HuH-7 (cell line): ENCODE measurements at regions not wholly inside any gene's neighbourhood (a gene's known extent, or its start where the extent isn't known, plus 50 kb on each side); places are given as distances from the start of the nearest gene placed in this dataset.
"Not testable (repeated sequence)": the region's sequence is repeated elsewhere in the genome, so short reads cannot be mapped to it uniquely, and the experiment has no call there.

Experiments used
- DNase-seq: peaks from one replicate; pipeline ENCODE4 v3.0.0; 2011; ENCODE audit warnings: low spot score

- DNase-seq, result no peak
Measured at GRCh38 chr11:115627666-115628460, 123.6 kb upstream of the CADM1 start.

- no peak for DNase-seq
Measured at GRCh38 chr11:115627071-115627470, 122.9 kb upstream of the CADM1 start.

DNA sequence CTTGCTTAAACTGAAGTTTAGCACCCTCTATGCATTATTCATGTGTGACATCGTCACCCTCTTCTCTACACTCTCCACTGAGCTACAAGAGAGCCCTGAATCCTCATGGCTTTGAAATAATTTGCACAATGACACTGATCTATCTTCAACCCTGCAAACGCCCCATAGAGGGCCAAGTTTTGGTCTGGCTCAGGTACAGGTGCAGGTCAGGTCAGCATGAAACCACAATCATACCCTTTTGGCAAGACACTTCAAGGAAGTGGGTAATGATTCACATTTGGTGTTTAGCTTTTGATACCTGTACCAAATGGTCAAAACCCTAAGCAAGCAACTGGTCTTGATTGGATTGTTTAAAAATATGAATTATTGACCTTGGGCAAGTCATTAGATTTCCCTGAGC, 122.2 kb upstream of the CADM1 start:
- DNase-seq, result no peak

GRCh38 chr11:115625502-115625901, 121.3 kb upstream of the CADM1 start:
- DNase-seq, result no peak

DNA sequence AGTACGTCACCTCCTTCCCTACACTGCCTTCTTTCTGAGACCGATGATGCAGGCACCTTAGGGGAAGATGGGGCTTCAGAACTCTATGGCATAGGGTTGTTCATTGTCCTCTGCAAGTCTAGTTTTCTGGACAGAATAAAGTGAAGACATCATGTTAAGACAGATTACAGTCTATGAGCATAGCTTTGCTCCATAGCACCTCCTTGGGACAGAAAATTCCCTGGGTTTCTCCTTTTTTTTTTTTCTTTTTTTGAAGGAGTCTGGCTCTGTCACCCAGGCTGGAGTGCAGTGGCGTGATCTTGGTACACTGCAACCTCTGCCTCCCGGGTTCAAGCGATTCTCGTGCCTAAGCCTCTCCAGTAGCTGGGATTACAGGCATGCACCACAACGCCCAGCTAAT, 119.8 kb upstream of the CADM1 start:
- no peak for DNase-seq

GRCh38 chr11:115623021-115623451, 118.8 kb upstream of the CADM1 start:
- DNase-seq, result no peak

DNA sequence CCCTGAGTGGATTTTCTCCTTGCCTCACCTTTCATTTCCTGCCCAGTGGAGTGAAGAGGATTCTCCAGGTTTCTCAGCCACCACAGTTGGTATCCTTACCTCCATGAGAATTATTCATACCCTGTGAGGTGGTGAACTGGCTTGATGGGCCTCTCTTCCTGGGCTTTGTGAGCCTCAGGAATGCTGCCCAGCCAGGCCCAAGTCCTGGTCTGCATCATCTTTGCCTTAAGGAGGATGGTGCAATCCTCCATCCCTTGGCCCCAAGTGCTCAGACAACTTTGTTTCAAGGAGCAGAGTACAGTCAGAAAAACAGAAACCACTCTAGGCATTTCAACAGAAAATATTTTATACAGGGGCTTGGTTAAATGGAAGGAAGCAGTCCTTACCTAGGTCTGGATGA, 114.2 kb upstream of the CADM1 start:
- no peak for DNase-seq

GRCh38 chr11:115617767-115618166, 113.6 kb upstream of the CADM1 start:
- DNase-seq, result no peak

- DNase-seq, result no peak
Measured at GRCh38 chr11:115616971-115617370, 112.8 kb upstream of the CADM1 start.

GRCh38 chr11:115613986-115614632, 109.9 kb upstream of the CADM1 start:
- DNase-seq, result no peak

- DNase-seq, result no peak
Measured at GRCh38 chr11:115613004-115613403, 108.8 kb upstream of the CADM1 start.

DNA sequence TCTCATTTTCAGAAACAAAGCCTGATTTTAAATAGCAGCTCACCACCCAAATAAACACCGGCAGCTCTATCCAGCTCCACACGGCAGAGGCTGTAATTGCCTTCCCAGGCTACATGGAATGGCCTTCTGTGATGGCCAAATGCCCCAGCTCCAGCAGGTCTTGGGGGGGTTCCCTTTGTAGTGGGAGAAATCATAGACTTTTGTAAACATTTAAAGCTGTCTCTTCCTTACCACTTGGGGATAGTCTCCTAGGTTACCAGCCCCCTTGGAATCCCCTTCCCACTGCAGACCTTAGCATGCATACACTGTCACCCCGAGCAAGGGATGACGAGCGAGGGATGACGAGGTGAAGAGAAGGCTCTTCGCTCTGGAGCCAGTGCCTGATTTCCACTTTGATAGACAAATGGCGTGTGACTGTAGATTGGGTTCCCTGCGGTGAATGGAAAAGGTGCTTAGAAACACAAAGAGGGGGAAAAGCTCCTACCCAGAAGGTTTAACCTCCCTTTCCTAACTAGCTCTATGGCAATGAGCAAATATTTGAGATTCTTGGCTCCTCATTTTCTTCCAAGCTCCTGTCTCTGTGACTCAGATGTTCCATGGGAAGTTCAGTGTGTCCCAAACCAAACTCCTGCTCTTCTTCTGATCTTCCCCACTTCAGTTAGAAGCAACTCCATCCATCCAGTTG, 108.0 kb upstream of the CADM1 start:
- no peak for DNase-seq

DNA sequence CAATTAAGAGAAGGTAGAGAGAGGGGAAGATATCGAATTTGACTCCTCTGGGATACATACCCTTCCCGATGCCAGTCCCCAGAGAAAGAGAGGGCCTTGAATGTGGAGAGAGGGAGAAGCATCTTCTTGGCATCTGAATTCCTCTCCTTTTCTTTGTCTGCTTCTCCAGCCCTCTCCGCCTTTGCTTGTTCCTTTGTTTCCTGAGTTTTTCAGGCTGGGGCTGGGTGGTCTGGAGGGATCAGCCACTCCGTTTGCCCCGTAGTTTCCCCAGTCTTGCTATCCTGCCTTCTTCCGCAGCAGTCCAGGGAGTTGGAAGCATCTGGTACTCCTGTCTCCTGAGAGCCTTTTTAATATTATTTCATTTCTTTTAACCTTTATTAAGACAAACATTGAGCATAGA, 107.1 kb upstream of the CADM1 start:
- no peak for DNase-seq

DNA sequence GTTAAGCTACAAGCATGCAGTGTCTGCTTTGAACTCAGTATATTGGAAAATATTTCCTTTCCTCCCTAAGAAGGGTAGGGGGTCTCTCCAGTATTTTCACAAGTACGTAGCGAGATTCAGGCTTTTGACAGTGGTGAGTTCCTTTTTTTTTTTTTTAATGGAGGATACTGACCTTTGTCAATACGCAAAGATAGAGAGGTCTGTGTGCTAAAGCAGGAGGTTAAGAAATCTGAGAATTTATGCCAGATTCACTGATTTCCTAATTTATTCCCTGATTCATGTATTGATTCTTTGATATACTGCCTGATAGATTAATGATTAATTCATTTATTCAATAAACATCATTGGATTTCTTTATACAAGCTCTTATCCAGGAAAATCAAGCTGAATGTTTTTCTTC, 106.7 kb upstream of the CADM1 start:
- DNase-seq, result no peak

GRCh38 chr11:115610234-115610633, 106.0 kb upstream of the CADM1 start:
- not testable (repeated sequence) for DNase-seq

DNA sequence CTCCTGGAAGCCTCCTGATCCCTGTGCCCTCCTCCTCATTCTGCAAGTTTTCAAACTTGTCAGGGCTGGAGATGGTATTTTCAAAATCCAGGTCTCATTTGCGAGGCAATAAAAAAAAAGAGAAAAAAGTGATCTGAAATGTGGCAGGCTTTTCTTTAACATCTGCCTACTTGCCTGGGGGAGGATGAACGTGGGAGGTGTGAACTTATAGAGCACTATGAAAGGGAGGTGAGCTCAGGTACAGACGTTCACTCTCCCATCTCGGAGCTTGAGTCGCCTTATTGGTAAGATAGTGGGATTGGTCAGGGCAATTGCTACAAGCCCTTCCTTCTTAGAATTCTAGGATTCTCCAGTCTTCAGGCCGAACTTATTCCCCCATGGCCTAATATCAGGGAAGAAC, 104.8 kb upstream of the CADM1 start:
- no peak for DNase-seq

- DNase-seq, result no peak
Measured at GRCh38 chr11:115607621-115608221, 103.5 kb upstream of the CADM1 start.

GRCh38 chr11:115606498-115607220, 102.4 kb upstream of the CADM1 start:
- DNase-seq, result no peak

- no peak for DNase-seq
Measured at GRCh38 chr11:115605871-115606497, 101.8 kb upstream of the CADM1 start.

DNA sequence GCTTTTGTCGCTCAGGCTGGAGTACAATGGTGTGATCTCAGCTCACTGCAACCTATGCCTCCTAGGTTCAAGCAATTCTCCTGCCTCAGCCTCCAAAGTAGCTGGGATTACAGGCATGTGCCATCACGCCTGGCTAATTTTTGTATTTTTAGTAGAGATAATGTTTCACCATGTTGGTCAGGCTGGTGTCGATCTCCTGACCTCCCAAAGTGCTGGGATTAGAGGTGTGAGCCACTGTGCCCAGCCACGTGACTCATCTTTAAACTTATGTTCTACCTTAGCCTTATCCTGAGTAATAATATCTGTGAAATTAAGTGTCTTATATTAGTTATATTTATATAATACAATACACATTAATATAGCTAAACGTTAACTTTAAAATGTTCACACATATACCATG, 101.2 kb upstream of the CADM1 start:
- not testable (repeated sequence) for DNase-seq

DNA sequence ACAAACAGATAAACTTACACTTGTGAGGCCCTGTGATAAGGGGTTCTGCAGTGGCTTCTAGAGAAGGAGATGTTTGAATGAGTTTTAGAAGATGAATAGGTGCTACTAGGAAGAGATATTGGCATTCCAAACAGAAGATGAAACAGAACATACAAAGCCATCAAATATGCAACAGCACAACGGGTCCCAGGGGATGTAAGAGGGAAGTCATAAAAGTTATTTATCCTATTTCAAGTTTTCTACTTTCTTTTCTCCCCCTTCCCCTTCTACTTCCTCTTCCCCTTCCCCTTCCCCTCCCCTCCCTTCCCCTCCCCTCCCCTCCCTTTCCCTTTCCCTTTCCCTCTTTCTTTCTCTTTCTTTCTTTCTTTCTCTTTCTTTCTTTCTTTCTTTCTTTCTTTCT, 94.9 kb upstream of the CADM1 start:
- DNase-seq, result no peak
